Body of pancreas (tissue), 4 donors: ENCODE measurements at regions not wholly inside any gene's neighbourhood (a gene's known extent, or its start where the extent isn't known, plus 50 kb on each side); places are given as distances from the start of the nearest gene placed in this dataset.

ENCODE experiments used
- ATAC-seq: fragments of 150-250 bp; one replicate; pipeline ENCODE4 v1.9.1; 2016
- DNase-seq, 4 donors: peaks; one replicate each; pipeline ENCODE4 v3.0.0-alpha.2; 2019
- H3K27ac ChIP-seq, 4 donors: fragments of 200-600 bp; sonication (generic); 1 replicate in 3 of 4; 2 replicates in 1 of 4; pipeline versions ENCODE4 v1.5.1 to v1.6.1; 2016 to 2019; ENCODE audit warnings: mild to moderate bottlenecking in 1 of 4, mixed read lengths in 1 of 4, moderate library complexity in 1 of 4
- H3K27me3 ChIP-seq, 2 donors: fragments of 200-600 bp; sonication (generic); one replicate each; pipeline ENCODE4 v1.6.0; 2016; ENCODE audit warnings: mild to moderate bottlenecking in 1 of 2
- H3K36me3 ChIP-seq, 2 donors: fragments of 200-600 bp; sonication (generic); replicated peaks in 1 of 2; 2 replicates each; pipeline ENCODE4 v1.5.1; 2016; ENCODE audit warnings: low read depth in 2 of 2; ENCODE audit not compliant: insufficient read depth in 1 of 2
- H3K4me1 ChIP-seq: fragments of 200-600 bp; sonication (generic); one replicate; pipeline ENCODE4 v1.6.0; 2016
- H3K4me3 ChIP-seq, 2 donors: fragments of 200-600 bp; sonication (generic); 1 replicate in 1 of 2; 2 replicates in 1 of 2; pipeline ENCODE4 v1.5.1; 2016 to 2019
- H3K9me3 ChIP-seq, 3 donors: fragments of 200-600 bp; sonication (generic); 1 replicate in 2 of 3; 2 replicates in 1 of 3; pipeline ENCODE4 v1.5.1; 2016
- CTCF ChIP-seq, 7 experiments: fragments of 450-650 bp in 4 of 7; fragments of 200-600 bp in 3 of 7; sonication (generic) in 3 of 7; IDR thresholded peaks; one replicate each; pipeline ENCODE4 v1.5.1; 2016 to 2019; ENCODE audit warnings: antibody characterized with exemption in 7 of 7
- POLR2A ChIP-seq, 3 donors: fragments of 450-650 bp; IDR thresholded peaks; one replicate each; pipeline ENCODE4 v1.6.1; 2016; ENCODE audit warnings: antibody characterized with exemption in 3 of 3, mild to moderate bottlenecking in 2 of 3
- WGBS, 2 donors: methylation state at CpG; one replicate each; pipeline ENCODE4 v1.1.5; 2017; 5-methylcytosine and 5-hydroxymethylcytosine counted together
- intact Hi-C: fragments of 100-400 bp; cut with DNase I; formaldehyde crosslinking; loops from one replicate; pipeline ENCODE4 v1.15.1; 2023

- H3K36me3 ChIP-seq = no peaks in the 10 kb centered on the region
- peak overlapping the region in 2 of 4 donors; percentile 45 to 61 for H3K27ac ChIP-seq
- H3K4me1 ChIP-seq = peaks cover 11% of the 10 kb centered on the region
- H3K27me3 ChIP-seq = no peaks in the 10 kb centered on the region
- TF ChIP-seq CTCF (IDR thresholded peaks at IDR 0.05) = peak; percentile 69 to 88 (median 82)
- TF ChIP-seq POLR2A (IDR thresholded peaks at IDR 0.05) = no peak
- H3K4me3 ChIP-seq = no peak overlapping the region
- no peaks in the 10 kb centered on the region for H3K9me3 ChIP-seq
- 38% methylated on average over 11 to 20 of the region's 20 CpGs for WGBS, 2 donors
- ATAC-seq = peak; percentile 86
- intact Hi-C loops = no loop called here
- DNase-seq = peak; percentile 76 to 84 (median 84)
These were observed 157.8 kb upstream of the SLC1A4 start for GRCh38 chr2:64831134-64831976.

- DNase-seq (no peak), ATAC-seq (no peak)
- intact Hi-C loops = no loop called here
- H3K27ac ChIP-seq = peak overlapping the region in 1 of 4 donors; percentile 45
- no peak overlapping the region for H3K4me3 ChIP-seq
- H3K9me3 ChIP-seq = no peaks in the 10 kb centered on the region
- no peak for TF ChIP-seq POLR2A (IDR thresholded peaks at IDR 0.05)
- TF ChIP-seq CTCF (IDR thresholded peaks at IDR 0.05) = no peak
- H3K4me1 ChIP-seq = peaks cover 11% of the 10 kb centered on the region
- H3K36me3 ChIP-seq = no peaks in the 10 kb centered on the region
- no peaks in the 10 kb centered on the region for H3K27me3 ChIP-seq
- WGBS, 2 donors = 47 to 59% methylated on average over 6 of the region's 6 CpGs
These were observed 157.2 kb upstream of the SLC1A4 start for GRCh38 chr2:64831977-64832328.

GRCh38 chr2:64832936-64833335 lies 156.3 kb upstream of the SLC1A4 start:
- Histone ChIP-seq H3K27ac (no peak overlapping the region), H3K36me3 (no peaks in the 10 kb centered on the region), H3K4me3 (no peak overlapping the region), H3K9me3 (no peaks in the 10 kb centered on the region), H3K27me3 (no peaks in the 10 kb centered on the region), H3K4me1 (peaks cover 11% of the 10 kb centered on the region)
- no peak for ATAC-seq
- WGBS, 2 donors = 90% methylated on average over 1 of the region's 1 CpG
- no peak for TF ChIP-seq CTCF (IDR thresholded peaks at IDR 0.05)
- no peak for TF ChIP-seq POLR2A (IDR thresholded peaks at IDR 0.05)
- intact Hi-C loops = no loop called here
- DNase-seq = no peak

- 49 to 58% methylated on average over 4 to 5 of the region's 5 CpGs for WGBS, 2 donors
- TF ChIP-seq CTCF (IDR thresholded peaks at IDR 0.05) (no peak), POLR2A (IDR thresholded peaks at IDR 0.05) (no peak)
- H3K4me3 ChIP-seq = no peak overlapping the region
- H3K27me3 ChIP-seq = no peaks in the 10 kb centered on the region
- intact Hi-C loops = no loop called here
- ATAC-seq (no peak), DNase-seq (no peak)
- peaks cover 4% of the 10 kb centered on the region for H3K4me1 ChIP-seq
- no peaks in the 10 kb centered on the region for H3K36me3 ChIP-seq
- H3K27ac ChIP-seq = no peak overlapping the region
- no peaks in the 10 kb centered on the region for H3K9me3 ChIP-seq
These were observed 152.6 kb upstream of the SLC1A4 start for GRCh38 chr2:64836566-64836965.
